ENCODE measurements at regions not wholly inside any gene's neighbourhood (a gene's known extent, or its start where the extent isn't known, plus 50 kb on each side); places are given as distances from the start of the nearest gene placed in this dataset.

DNA sequence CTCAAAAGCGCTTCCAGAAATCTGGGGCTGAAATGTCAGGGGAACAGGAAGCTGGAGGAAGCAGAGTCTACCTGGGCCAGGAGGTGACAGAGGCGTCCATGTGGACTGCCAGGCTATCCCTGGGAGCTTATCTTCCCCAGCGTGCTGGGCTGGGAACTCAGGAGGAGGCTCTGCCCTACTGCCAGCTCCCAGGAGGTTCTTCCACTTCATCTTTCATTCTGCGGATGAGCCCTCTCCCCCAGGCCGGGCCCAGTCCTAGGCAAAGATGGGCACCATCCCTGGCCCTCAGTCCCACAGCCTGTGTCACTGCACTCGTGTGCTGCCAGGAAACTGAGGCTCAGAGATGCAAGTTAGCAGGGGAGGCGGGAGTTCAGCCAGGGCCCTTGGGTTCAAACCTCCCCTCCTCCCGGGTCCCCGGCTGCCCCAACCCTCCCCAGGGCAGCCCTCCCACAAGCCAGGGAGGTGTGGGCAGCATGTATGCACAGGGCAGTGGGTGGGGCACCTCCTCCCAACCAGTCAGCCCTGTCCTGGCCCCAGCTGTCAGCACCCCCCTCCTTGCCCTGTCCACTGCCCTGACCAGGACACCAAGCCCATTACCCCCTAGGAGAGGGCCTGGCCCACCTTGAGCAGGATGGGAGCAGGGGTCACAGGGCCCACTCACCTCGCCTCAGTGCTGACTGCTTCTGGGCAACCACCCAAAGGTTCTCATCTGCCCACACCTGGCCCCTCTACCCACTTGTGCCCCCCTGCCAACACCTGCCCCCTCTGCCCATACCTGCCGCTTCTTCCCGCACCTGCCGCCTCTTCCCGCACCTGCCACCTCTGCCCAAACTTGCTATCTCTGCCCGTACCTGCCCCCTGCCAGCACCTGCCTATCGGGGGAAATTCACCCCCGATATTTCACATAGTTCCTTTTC lies 226.0 kb downstream of the NPHP4 start:
- DNase-seq = no peak

DNA sequence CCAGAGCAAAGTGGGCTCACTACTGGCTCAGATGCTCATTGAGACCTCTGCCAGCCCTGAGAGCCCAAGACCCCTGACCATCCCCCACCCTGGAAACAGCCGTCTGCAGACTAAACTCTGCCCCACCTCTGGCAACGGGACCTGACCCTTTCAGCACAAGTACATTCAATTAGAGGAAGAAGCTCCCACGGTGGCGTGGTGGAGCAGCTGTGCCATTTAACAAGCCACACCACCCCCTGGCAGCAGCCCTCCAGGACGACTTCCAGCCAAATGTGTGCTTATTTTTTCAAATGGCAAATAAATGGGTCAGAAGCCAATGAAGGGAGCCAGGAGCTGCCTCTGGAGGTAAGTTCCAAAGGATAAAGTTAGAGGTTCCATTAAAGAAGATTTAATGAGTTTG lies 226.7 kb downstream of the NPHP4 start:
- no peak for DNase-seq

DNA sequence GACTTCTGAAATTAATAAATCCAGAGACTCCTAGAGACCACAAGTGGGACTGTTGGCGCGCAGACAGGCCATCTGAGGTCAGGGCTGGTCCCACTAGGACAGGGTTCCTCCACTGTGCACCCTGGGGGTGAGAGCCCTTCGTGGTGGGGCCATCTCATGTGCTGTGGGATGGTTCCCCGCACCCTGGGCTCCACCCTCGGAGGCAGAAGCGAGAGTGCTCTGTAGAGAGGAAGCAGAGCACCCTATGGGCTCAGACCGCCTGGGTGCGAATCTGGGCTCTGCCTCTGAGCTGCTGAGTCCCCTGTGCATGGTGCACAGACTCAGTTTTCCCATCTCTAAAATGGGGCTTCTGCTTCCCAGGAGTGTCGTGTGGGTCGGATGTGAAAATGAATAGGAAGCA lies 227.3 kb downstream of the NPHP4 start:
- DNase-seq = no peak

DNA sequence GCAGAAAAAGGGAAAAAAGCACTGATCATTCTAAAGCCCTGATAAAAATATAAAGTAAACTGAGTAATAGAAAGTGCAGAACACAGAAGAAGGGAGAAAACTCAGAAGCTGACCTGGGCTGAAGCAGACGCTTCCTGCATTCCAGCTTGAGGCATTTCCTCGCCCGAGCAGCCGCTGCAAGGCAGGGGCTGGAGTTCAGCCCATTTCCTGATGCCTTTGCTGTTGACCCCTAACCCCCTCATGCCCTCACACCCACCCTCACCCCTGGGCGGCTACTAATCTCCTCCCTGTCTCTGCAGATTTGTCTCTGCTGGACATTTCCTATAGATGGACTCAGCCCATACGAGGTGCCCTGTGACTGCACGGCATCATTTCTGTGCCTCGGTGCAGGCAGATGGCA lies 227.8 kb downstream of the NPHP4 start:
- no peak for DNase-seq

DNA sequence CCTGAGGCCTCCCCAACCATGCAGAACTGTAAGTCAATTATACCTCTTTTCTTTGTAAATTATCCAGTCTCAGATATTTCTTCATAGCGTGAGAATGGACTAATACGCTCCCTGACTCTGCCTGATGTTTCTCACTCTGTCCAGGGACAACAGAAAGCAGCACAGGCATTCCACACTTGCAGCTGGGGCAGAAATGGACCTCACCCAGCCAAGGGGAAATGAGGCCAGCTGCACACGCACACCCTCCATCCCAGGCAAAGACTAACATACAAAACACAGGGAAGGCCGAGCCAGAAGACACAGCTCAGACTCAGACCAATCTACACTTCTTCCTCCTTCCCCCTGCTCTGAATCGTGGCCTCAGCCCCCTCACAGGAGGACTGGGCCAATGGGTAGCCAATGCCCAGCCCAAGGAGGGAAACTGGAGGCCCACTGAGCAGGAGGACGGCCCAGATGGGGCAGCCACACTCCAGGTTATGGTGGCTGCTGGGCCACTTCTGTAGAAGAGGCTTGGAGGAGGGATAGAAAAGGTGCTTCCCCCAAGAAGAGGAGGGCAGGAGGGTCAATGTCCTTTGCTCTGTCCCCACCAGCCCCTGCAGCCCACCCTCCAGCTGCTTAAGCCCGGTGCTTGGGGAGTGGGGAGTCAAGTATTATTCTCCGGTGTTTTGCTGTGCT lies 228.4 kb downstream of the NPHP4 start:
- no peak for DNase-seq

DNA sequence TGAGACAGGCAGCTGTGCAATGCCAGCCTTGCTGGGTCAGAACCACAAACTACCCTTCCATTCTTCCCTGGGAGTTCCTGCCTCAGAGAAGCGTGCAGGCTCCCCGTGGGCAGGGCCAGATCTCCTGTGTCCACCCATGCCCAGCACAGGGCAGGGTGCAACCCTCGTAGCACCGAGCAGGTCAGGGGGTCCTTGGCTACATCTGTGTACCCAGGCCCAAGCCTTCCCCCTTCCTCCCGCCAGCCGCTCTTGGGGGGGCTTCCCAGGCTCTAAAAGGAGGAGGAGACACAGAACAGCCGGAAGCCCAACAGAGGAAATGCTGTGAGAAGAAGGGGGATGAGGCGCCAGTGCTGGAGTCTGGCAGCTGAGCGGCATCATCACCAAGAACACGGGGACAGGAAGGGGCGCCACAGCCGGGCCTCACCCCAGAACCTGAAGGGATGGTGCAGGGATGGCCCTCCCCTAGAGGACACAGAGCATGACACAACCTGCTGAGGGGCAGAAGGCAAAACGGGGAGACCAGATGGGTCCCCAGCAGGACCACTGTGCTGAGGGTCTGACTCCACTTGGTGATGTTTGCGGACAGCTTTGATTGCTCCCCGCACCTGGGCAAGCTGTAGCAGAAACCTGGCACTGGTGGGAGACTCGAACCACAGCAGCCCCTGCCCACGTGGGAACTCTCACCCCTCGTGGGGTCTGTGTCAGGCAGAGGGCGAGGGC lies 233.2 kb downstream of the NPHP4 start:
- DNase-seq = no peak

DNA sequence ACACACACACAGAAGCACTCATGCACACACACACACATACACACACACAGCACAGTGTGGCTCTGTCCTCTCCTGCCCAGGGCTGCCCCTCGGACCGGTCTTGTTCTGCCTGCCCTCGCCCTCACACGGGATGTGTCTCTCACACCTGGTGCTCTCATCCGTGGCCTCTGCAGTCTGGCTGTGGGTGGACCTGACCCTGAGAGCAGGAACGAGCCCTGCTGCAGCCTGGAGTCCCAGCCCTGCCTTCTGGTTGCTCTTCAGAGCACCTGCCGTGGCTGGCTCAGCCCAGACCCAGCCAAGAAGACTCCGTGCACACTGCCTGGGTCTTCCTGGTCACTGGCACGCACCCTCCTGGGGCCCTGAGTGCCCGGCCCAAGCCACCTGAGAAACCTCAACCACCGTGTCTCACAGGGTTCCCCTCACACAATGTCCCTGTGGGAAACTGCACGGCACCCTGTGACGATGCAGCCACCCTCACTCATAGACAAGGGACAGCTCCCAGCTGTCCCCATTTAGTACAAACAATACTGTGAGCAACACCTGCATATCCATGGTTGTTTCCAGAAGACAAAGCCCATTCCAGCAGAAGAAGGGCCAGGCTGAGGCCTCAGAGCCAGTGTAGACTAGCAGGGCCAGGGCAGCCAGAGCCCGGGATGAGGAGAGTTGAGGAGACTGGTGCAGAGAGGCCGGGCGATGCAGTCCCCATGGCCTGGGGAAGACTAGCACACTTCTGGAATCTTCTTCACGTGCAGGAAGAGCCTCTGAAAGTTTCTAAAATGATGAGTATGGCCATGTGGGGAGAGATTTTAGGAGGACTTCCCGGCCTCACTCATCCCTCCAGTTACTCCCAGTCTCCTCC lies 234.0 kb downstream of the NPHP4 start:
- DNase-seq = no peak

DNA sequence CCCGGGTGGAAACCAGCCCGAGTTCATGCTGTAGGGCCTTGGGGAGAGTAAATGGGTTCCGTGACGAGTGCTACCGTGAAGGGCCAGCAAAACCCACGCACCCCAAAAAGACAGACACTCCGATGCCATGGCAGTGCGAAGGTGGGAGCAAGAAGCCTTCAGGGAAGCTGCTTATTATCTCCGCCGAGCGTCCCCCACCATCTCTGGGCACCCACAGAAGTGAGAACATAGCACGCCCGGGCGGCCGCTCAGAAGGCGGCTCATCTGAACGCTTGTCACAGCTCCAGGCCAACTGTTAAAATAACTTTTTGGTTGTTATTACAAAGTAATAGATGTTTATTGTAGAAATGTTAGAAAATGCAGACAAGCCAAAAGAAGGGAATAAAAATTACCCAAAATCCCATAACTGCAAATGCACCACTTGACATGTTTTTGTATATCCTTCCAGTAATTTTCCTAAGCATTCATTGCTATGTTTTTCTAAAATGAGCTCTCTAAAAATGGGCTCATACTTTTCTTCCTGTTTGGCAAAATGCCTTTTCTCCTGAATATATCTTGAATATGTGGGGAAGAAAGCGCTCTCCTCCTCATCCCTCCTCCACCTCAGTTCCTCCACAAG lies 234.9 kb downstream of the NPHP4 start:
- no peak for DNase-seq

DNA sequence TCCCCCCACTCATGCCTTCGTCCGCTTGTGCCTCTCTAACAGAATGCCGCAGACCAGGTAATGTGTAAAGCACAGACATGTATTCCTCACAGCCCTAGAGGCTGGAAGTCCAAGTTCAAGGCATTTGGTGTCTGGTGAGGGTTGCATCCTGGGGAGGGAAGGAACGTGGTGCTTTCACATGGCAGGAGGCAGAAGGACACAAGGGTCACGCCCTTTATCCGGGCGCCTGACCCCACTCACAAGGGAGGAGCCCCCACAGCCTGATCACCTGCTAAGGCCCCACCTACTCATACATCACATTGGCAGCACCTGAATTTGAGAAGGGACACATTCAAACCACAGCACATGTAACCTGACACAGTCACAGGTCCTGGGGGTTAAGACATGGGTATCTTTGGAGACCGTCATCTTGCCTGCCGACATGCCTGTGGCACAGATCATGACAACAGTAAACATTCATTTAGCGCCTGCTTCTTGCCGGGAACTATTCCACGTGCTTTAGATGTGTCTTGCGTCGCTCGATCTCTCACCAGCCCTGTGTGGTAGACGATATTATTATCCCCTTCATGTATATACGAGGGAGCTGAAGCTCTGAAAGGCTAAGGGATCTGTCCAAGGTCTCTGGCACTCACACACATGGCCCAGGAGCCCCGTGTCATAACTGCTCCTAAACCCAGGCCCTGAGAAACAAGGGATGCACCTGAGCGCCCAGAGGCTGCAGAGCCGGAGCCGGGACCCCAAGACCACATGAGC lies 235.6 kb downstream of the NPHP4 start:
- DNase-seq = no peak

DNA sequence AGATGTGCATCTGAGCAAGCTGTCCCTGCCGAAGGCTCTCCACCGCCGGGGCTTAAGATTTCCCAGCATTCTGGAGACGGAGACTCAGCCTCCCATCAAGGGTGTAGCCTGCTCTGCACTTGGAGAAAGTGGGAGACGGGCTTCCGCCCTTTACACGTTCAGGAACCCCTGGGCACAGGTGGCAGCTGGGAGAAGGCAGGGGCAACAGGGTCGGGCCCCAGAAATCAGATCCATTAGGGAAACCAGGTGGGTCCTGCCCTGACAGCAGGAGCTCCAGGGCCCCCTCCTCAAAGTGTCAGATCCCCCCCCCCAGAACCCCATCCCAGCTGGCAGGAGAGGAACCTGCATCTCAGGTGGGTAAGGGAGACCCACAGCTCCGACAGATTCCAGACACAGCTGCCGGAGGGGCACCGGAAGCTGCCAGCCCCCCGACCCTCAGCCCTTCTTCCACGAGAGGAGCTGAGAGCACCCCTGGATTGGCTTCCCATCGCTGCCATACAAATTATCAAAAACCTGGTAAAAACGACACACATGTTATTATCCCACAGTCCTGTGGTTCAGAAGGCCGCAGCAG lies 236.6 kb downstream of the NPHP4 start:
- DNase-seq = no peak

DNA sequence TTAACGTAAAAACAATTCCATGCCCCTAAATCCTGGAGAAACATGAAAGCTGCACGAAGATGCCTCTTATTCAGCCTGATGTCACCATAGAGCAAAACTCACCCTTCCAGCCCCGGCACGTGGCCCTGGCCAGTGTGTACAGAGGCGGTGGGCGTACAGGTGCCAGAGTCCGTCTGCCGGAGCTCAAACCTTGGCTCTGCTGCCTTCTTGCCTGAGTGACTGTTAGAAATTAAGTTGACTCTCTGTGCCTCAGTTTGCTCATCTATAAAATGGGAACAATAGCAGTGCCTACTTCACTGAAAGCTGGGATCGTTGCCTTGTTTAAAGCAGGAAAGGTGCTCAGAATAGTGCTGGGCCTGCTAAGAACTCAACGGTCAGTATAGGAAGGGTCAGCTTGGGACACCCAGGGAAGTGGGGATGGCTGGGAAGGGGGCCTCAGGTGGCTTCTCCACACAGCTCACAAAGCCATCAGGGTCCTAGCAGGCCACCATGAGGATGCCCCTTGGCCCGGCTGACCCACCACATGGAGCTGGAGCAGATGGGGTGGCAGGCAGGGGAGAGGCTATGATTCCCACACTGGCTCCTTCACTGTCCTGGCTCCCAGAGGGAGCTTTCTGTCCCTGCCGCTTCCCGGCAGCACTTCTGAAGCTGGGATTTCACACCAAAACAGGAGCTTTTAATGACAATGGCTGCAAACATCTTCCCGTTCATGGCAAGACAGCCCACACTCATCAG lies 237.2 kb downstream of the NPHP4 start:
- DNase-seq = no peak

DNA sequence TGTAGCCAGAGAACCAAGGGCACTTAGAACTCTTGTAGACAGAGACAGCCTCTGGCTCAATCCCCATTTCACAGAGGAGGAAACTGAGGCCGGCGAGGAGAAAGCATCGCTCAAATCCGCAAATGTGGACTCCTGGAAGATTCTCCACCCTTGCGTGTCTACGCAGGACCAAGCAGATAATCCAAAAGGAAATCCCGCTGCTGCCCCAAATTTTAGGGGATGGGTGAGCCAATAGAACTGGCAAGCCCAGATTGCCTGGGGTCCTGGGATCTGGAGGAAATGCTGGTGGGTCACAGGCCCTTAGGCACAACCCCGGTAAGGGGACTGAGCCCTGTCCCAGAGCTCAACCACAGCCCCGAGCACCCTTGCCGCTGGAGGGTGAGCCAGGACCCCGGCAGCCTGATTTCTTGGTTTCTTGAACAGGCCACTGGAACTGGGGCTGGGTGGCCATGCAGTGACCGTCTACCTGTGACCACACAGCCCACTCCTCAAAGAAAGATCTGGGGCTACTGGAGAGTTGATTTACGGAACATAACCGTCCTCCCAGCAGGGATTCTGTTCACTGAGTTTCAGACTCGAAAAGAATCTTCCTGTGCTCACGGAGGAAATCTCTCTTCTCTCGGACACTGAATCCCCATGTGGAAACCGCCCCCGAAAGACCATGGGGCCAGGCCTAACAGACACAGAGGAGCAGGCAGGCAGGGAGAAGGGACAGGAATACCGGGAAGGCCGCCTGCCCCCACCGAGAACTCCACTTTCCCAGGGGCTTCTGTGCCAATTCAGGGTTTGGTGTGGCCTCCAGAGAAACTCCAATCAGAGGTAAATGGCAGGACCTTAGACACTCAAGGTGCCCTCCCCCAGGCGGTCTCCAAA lies 238.4 kb downstream of the NPHP4 start:
- no peak for DNase-seq

DNA sequence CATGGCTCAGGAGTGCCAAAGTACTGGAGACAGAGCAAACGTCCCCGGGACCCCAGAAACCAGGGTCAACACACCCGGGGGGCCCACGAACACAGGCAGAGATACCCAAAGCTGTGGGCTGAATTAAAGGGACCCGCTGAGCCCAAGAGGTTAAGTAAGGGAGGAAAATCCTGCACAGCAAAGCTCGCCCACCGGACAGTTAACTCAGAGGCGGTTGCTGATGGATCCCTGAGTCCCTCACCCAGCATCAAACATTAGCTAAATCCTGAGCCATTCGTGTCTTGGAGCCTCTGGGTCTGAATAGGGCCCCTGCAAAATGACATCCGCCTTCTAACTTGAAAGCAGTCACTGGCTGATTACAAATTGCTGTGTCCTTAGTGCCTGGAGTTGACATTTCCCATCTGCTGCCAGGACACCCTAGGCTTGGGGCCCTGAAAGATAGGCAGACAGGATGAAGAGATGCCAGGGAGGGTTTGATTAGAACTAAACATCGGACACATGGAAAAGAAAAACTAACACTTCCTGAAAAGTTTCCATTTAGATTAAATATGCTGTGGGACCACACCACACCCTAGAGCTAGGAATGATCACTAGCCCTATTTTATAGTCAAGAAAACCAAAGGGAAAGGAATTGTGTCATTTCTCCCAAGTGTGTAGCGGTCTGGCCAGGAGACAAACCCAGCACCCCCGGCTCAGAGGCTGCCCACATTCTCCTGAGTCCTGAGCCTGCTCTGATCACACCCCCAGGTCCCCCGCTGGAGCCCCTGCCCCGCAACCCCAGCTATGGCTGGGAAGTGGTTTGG lies 239.3 kb downstream of the NPHP4 start:
- DNase-seq = no peak

DNA sequence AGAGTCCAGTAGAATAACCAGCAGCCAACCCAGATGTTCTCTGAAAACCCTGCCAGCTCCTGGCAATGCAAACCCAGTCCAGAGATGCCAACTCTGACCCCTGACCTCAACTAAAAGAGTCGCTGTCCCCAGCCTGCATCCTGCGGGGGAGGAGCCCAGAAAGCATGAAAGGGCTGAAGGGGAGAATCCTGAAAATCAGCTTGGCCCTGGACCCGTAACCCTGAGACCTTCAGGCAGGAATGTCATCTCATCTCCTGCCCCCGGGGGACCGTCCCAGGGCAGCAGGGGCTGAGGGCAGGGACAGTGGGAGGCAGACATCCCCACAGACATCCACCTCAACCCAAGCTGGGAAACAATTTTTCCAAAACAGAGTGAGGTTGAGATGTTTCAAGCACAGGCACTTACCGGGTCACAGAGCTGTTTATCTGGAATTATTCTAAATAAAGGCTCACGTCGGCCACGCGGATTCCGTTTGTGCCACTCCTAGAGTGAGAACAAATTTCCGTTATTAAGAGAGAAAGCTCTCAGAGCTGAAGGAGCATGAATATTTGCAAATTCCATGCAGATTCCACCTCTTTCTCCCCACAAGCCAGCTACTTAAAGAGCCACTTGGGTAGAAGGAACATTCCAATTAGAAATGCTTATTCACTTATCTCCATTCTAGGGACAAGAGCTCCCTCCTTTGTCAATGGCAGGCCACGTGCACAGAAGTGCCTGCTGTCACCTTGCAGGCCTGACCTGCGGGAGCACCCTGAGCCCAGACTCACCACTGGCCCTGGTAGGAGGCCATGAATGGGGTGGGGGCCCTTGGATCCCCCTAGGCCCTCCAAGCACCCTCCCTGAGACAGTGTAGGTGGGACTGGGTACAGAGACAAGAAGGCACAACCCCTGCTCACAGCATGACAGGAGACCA lies 240.1 kb downstream of the NPHP4 start:
- DNase-seq = no peak

DNA sequence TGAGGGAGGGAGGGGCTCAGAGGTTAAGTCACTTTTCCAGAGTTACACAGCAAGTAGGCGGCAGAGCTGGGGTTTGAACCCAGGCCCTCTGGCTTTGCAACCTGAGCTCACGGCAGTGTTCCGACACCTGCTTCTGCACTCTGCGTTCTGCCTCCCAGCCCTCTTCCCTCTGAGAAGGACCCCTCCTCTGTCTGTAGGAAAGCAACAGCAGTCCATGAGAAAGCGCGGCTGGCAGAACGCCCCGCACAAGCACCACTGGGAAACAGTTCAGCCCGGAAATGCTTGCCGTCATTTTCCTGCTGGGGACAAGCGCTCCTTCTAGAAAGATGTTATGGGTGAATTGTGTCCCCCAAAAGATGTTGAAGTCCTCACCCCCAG lies 241.1 kb downstream of the NPHP4 start:
- DNase-seq = no peak

DNA sequence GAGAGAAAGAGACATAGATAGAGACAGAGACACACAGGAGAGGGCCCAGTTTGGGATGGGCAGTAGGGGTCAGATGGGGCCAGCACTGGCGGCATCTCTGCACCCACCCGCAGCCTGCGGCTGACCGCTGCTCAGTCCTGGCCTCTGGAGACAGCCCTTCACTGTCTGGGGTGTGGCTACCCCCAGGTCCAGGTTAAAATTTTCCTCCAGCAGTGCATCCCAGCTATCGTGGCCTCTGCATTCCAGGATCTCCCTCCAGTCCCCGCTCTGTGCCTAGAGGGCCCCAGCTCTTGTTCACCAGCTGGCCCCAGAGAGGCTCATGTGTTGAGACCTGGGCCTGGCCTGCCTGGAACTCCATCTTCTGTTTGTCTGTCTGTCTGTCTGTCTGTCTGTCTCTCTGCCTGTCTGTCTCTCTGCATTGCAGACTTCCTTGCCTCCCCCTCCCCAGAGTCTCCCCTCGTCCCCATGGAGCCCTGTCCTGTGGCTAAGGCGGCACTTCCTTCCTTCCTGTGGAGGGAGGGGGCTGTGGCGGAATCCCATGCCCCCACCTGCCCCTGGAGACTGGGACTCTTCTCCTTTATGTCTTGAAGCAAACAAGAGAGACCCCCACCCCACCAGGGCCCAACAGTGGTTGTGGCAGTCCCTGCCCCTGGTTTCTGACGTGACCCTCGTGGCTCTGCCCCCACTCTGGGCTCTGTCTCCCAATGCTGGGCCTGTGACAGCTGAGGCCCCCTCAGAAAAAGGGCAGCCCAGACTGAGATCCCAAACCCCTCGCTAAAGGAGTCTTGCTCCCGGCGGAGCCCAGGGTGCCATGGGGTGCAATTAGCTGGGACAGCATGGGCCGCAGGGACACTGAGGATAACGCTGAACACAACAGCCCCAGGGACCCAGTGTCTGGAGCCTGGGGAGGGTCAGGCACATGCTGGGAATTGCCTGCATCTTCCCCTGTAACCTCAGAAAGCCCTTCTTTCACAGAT lies 241.8 kb downstream of the NPHP4 start:
- no peak for DNase-seq

All from GOT3 (cell line).